BE2C (cell line): ENCODE measurements at regions not wholly inside any gene's neighbourhood (a gene's known extent, or its start where the extent isn't known, plus 50 kb on each side); places are given as distances from the start of the nearest gene placed in this dataset.

Experiments used
- DNase-seq: peaks from one replicate; pipeline ENCODE4 v3.0.0-alpha.2; 2020
- H3K27me3 ChIP-seq: fragments of 250-450 bp; sonication (Bioruptor Pico); 2 replicates; pipeline ENCODE4 v1.5.1; 2020; ENCODE audit warnings: mild to moderate bottlenecking
- H3K36me3 ChIP-seq: fragments of 250-450 bp; sonication (Bioruptor Pico); 2 replicates; pipeline ENCODE4 v1.5.1; 2020; ENCODE audit warnings: mild to moderate bottlenecking
- H3K4me1 ChIP-seq: fragments of 250-450 bp; sonication (Bioruptor Pico); 2 replicates; pipeline ENCODE4 v1.5.1; 2020
- H3K4me3 ChIP-seq: 2 replicates; pipeline ENCODE4 v1.5.1; 2011; ENCODE audit warnings: low read depth, low read length
- H3K9me3 ChIP-seq: fragments of 250-450 bp; sonication (Bioruptor Pico); 2 replicates; pipeline ENCODE4 v1.5.1; 2020
- TF ChIP-seq, protein P1 (sequence below): IDR thresholded peaks from 2 replicates; pipeline ENCODE4 v1.5.1; 2012; ENCODE audit warnings: mild to moderate bottlenecking, low read depth, low read length

- Histone ChIP-seq H3K9me3 (no peaks in the 10 kb centered on the region), H3K27me3 (no peaks in the 10 kb centered on the region), H3K4me3 (no peak overlapping the region), H3K36me3 (no peaks in the 10 kb centered on the region), H3K4me1 (peaks cover 3% of the 10 kb centered on the region; the same call in 1 of the 2 replicates)
- DNase-seq: no peak
- TF ChIP-seq, protein P1, sequence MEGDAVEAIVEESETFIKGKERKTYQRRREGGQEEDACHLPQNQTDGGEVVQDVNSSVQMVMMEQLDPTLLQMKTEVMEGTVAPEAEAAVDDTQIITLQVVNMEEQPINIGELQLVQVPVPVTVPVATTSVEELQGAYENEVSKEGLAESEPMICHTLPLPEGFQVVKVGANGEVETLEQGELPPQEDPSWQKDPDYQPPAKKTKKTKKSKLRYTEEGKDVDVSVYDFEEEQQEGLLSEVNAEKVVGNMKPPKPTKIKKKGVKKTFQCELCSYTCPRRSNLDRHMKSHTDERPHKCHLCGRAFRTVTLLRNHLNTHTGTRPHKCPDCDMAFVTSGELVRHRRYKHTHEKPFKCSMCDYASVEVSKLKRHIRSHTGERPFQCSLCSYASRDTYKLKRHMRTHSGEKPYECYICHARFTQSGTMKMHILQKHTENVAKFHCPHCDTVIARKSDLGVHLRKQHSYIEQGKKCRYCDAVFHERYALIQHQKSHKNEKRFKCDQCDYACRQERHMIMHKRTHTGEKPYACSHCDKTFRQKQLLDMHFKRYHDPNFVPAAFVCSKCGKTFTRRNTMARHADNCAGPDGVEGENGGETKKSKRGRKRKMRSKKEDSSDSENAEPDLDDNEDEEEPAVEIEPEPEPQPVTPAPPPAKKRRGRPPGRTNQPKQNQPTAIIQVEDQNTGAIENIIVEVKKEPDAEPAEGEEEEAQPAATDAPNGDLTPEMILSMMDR: no peak
These were observed 307.0 kb downstream of the ZNF536 start for GRCh38 chr19:30679153-30679702.

- peaks cover 3% of the 10 kb centered on the region; the same call in 1 of the 2 replicates for H3K4me1 ChIP-seq
- no peaks in the 10 kb centered on the region for H3K36me3 ChIP-seq
- no peak for DNase-seq
- no peaks in the 10 kb centered on the region for H3K9me3 ChIP-seq
- no peaks in the 10 kb centered on the region for H3K27me3 ChIP-seq
- TF ChIP-seq, protein P1: no peak
- no peak overlapping the region for H3K4me3 ChIP-seq
These were observed 306.0 kb downstream of the ZNF536 start for GRCh38 chr19:30678168-30678567.

DNA sequence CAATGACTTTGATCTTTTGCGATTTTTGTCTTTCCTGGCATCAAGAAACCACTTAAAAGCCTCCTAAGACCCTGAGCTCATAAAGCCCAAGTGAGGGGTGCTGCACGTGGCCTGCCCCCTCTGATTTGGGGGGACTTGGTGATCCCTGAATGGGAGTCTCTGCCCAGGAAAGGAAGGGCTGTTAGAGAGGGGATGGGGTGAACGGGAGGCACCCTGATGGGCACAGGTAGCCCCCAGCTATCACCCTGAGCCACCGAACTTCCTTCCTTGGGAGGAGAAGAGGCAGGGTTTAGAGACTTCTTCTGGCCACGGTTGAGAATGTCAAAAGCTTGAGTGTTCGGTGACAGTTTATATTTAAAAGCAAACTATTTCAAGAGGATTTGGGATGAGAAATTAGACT, 305.5 kb downstream of the ZNF536 start:
- no peak for DNase-seq
- peaks cover 3% of the 10 kb centered on the region; the same call in 1 of the 2 replicates for H3K4me1 ChIP-seq
- TF ChIP-seq, protein P1: no peak
- no peaks in the 10 kb centered on the region for H3K27me3 ChIP-seq
- no peaks in the 10 kb centered on the region for H3K9me3 ChIP-seq
- no peak overlapping the region for H3K4me3 ChIP-seq
- no peaks in the 10 kb centered on the region for H3K36me3 ChIP-seq

DNA sequence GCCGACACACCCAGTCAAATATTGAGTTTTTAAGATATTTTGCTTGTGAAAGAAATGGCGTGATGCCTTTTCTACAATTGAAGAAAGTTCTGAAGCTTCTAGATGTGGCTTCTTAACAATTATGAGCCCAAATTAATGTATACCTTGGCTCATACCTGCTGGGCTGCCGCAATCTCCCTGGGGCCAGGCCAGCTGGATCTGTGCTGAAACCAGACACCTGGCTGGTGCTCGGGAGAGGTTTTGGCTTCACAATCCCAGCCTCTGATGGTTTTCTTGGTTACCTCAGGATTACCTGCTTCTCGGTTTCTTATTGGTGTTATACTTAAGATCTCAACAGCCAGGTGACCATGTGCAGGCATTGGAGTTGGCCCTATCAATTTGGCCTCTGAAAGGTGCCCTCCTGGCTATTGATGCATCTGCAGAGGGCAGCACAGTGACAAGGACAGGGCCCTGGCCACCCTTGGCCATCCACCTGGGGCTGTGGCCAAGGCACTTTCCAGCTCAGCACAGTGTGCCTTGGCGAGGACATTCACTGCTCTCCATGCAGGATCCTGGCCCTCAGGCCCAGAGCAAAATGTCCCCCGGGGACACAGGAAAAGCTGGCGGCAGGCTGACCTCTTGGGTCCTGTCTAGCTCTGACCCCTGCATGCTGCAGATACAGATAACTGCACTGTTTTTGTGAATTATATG, 305.0 kb downstream of the ZNF536 start:
- Histone ChIP-seq H3K4me3 (no peak overlapping the region), H3K4me1 (no peaks in the 10 kb centered on the region), H3K9me3 (no peaks in the 10 kb centered on the region), H3K27me3 (no peaks in the 10 kb centered on the region), H3K36me3 (no peaks in the 10 kb centered on the region)
- TF ChIP-seq, protein P1: no peak
- no peak for DNase-seq

- no peak overlapping the region for H3K4me3 ChIP-seq
- no peak for DNase-seq
- no peaks in the 10 kb centered on the region for H3K9me3 ChIP-seq
- TF ChIP-seq, protein P1: no peak
- H3K36me3 ChIP-seq: no peaks in the 10 kb centered on the region
- no peaks in the 10 kb centered on the region for H3K4me1 ChIP-seq
- no peaks in the 10 kb centered on the region for H3K27me3 ChIP-seq
These were observed 302.9 kb downstream of the ZNF536 start for GRCh38 chr19:30675086-30675485.

GRCh38 chr19:30674656-30675055, 302.5 kb downstream of the ZNF536 start:
- no peak for DNase-seq
- Histone ChIP-seq H3K27me3 (no peaks in the 10 kb centered on the region), H3K4me3 (no peak overlapping the region), H3K36me3 (no peaks in the 10 kb centered on the region), H3K9me3 (no peaks in the 10 kb centered on the region), H3K4me1 (no peaks in the 10 kb centered on the region)
- TF ChIP-seq, protein P1: no peak
